Left ventricle myocardium inferior (tissue), 1 donor: ENCODE measurements at regions not wholly inside any gene's neighbourhood (a gene's known extent, or its start where the extent isn't known, plus 50 kb on each side); places are given as distances from the start of the nearest gene placed in this dataset.

Experiments
- DNase-seq: peaks from one replicate; pipeline ENCODE4 v3.0.0-alpha.2; 2020
- H3K27ac ChIP-seq: fragments of 200-600 bp; replicated peaks from 2 replicates; pipeline ENCODE4 v1.8.0; 2021
- H3K27me3 ChIP-seq: fragments of 200-600 bp; 2 replicates; pipeline ENCODE4 v1.8.0; 2021; ENCODE audit warnings: low read depth
- H3K36me3 ChIP-seq: fragments of 200-600 bp; 2 replicates; pipeline ENCODE4 v1.8.0; 2021
- H3K4me1 ChIP-seq: fragments of 200-600 bp; 2 replicates; pipeline ENCODE4 v1.8.0; 2021
- H3K4me3 ChIP-seq: fragments of 200-600 bp; 2 replicates; pipeline ENCODE4 v1.8.0; 2021; ENCODE audit warnings: mild to moderate bottlenecking, moderate library complexity
- H3K9me3 ChIP-seq: fragments of 200-600 bp; replicated peaks from 2 replicates; pipeline ENCODE4 v1.8.0; 2021
- intact Hi-C: fragments of 100-400 bp; cut with micrococcal nuclease; formaldehyde crosslinking; loops from one replicate; pipeline ENCODE4 v1.11.0; 2022
- TF ChIP-seq, protein P1 (sequence below): fragments of 200-600 bp; IDR thresholded peaks from 2 replicates; pipeline ENCODE4 v1.8.0; 2021; ENCODE audit warnings: antibody characterized with exemption, mild to moderate bottlenecking, borderline replicate concordance
- donor health status: DM: no; HTN: yes; CAD: no; lungs with severe emphysema.

DNA sequence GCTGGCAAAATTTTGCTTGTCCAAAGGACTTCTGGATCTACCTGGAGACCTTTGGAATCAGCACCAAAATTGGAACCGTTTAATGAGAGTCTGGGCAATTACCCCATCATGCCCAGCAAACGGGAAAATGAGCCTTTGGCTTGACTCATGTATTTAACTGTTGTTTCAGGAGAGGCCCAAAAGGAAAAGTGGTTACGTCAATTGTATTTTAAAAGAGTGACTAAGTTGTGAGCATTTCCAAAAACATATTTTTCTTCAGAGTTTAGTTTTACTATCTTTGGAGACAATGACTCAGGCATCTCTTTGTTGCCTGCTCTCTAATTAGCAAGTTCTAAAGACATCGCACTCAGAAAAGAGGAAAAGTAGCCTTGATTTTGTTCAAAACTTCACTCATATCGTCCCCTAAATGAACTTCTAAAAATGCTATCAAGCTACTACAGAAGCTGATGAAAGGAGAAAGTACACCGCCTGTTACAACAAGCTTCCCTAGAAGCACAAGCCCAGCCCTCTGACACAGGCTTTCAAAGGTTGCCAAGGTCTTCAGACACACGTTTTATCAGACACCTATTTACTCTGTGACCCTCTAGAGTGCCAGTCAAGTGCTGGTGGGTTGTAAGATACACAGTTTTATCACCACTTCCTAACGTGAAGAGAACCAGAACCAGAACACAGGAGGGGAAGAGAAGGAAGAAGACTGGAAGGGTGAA is 146.2 kb downstream of the TBX18 start:
- no peak for DNase-seq
- Histone ChIP-seq H3K27ac (peak overlapping the region; percentile 67), H3K36me3 (no peaks in the 10 kb centered on the region), H3K4me1 (no peaks in the 10 kb centered on the region), H3K9me3 (peaks cover 13% of the 10 kb centered on the region), H3K27me3 (no peaks in the 10 kb centered on the region), H3K4me3 (no peak overlapping the region)
- intact Hi-C loops, result no loop called here
- TF ChIP-seq, protein P1, sequence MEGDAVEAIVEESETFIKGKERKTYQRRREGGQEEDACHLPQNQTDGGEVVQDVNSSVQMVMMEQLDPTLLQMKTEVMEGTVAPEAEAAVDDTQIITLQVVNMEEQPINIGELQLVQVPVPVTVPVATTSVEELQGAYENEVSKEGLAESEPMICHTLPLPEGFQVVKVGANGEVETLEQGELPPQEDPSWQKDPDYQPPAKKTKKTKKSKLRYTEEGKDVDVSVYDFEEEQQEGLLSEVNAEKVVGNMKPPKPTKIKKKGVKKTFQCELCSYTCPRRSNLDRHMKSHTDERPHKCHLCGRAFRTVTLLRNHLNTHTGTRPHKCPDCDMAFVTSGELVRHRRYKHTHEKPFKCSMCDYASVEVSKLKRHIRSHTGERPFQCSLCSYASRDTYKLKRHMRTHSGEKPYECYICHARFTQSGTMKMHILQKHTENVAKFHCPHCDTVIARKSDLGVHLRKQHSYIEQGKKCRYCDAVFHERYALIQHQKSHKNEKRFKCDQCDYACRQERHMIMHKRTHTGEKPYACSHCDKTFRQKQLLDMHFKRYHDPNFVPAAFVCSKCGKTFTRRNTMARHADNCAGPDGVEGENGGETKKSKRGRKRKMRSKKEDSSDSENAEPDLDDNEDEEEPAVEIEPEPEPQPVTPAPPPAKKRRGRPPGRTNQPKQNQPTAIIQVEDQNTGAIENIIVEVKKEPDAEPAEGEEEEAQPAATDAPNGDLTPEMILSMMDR, result no peak

DNA sequence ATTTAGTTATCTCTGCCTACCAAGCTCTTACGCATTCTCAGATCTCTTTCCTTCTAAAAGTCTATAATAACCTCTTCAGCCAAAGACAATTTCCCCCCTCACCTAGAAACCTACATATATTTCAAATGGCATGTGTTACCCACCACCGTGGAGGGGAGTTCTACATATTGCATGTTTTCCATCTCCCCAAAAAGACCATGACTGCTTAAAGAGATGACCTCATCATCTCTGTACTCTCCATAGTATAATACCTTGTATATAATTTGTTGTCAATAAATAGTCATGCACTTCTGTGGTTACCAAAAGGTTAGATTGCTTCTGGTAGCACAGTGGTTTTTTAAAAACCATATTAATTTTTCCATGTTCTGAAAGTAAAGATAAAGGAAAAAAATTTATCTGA is 148.4 kb downstream of the TBX18 start:
- H3K4me3 ChIP-seq, result no peak overlapping the region
- TF ChIP-seq, protein P1, result no peak
- no peaks in the 10 kb centered on the region for H3K9me3 ChIP-seq
- H3K36me3 ChIP-seq, result no peaks in the 10 kb centered on the region
- DNase-seq, result no peak
- intact Hi-C loops, result no loop called here
- H3K27me3 ChIP-seq, result no peaks in the 10 kb centered on the region
- H3K27ac ChIP-seq, result no peak overlapping the region
- H3K4me1 ChIP-seq, result no peaks in the 10 kb centered on the region

DNA sequence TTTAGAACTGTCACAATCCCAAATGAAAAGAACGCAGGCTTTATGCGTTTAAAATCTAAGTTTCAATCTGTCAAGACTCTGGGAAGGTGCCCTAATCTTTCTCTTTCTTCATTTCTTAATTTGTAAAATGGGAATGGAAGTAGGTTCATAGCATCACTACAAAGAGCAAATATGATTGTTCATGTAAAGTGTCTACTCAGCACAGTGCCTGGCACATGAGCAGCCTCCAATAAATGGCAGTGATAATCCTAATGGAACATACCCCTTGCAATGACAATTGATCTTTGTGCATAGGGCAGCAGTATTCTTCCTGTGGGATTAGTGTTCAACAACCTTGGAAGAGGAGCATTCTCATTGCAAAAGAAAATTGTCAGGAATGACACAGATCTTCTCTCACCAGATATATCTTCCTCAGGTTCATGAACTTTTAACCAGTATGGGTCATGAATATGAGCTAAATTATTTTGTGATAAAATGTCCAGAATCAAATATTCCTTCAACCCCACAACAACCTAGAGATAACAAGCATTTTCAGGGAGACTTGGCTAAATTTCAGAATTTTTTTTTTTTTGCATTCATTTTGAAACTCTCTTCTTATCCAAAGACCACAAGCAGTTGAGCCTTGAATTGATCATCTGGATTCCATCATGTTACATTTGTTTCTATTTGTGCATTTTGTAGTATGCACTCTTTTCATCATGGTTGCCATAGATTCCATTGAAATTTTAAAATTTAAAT is 149.1 kb downstream of the TBX18 start:
- no peaks in the 10 kb centered on the region for H3K36me3 ChIP-seq
- intact Hi-C loops, result no loop called here
- DNase-seq, result no peak
- no peak overlapping the region for H3K4me3 ChIP-seq
- no peaks in the 10 kb centered on the region for H3K9me3 ChIP-seq
- no peaks in the 10 kb centered on the region for H3K27me3 ChIP-seq
- H3K27ac ChIP-seq, result no peak overlapping the region
- no peaks in the 10 kb centered on the region for H3K4me1 ChIP-seq
- TF ChIP-seq, protein P1, result no peak

DNA sequence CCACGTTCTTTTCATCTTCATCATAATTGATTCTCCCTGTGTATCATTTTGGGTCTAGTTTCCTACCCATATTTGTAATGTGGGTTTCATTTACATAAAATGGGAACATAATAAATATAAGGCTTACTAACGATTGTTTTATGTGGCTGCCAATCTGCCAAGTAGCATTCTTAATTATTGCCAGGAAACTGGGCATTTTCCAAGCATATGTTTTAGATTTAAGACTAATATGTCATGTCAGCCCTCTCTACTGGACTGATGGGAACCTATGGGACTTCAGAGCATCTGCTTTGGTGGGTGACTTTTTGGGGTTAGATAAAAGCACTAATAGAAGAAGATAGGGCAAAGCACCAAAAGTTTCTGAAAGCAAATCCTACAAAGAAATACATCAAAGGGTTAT is 157.5 kb downstream of the TBX18 start:
- H3K27me3 ChIP-seq, result no peaks in the 10 kb centered on the region
- no peak overlapping the region for H3K4me3 ChIP-seq
- TF ChIP-seq, protein P1, result no peak
- no peaks in the 10 kb centered on the region for H3K4me1 ChIP-seq
- H3K36me3 ChIP-seq, result no peaks in the 10 kb centered on the region
- intact Hi-C loops, result no loop called here
- no peaks in the 10 kb centered on the region for H3K9me3 ChIP-seq
- DNase-seq, result no peak
- H3K27ac ChIP-seq, result no peak overlapping the region

DNA sequence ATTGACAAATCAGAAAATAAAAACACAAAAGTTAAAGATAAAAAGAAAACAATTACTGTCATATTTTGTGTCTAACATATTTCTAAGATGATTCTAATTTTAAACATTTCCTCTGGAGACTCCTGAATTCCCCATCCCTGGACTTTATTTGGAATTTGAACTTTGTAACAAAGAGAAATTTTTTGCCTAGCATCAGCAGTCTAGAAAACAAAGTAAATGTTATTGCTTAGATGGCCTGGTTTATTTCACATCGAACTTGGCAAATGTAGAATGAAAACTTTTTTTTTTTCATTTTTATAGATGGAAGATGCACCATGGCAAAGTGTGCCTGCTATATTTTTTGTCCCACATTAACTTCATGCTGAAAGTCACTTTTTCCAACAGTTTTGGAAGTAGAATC is 159.1 kb downstream of the TBX18 start:
- no peak for DNase-seq
- intact Hi-C loops, result no loop called here

More for the DNA sequence above, 159.1 kb downstream of the TBX18 start:
- no peaks in the 10 kb centered on the region for H3K27me3 ChIP-seq
- H3K4me3 ChIP-seq, result no peak overlapping the region
- no peak overlapping the region for H3K27ac ChIP-seq
- no peaks in the 10 kb centered on the region for H3K36me3 ChIP-seq
- no peaks in the 10 kb centered on the region for H3K9me3 ChIP-seq
- H3K4me1 ChIP-seq, result no peaks in the 10 kb centered on the region
- TF ChIP-seq, protein P1, result no peak
